ENCODE measurements at regions not wholly inside any gene's neighbourhood (a gene's known extent, or its start where the extent isn't known, plus 50 kb on each side); places are given as distances from the start of the nearest gene placed in this dataset.

- H3K9me3 Mint-ChIP-seq: peaks cover 7% of the 10 kb centered on the region
- no peak overlapping the region for H3K4me3 Mint-ChIP-seq
- Histone ChIP-seq H3K9me3 (ENCODE audit: control insufficient read depth in 1 of 2, insufficient read depth in 1 of 2, low read length in 2 of 2) (no peaks in the 10 kb centered on the region), H3K4me3 (ENCODE audit: low read length) (no peak overlapping the region), H3K27ac (ENCODE audit: low read depth in 1 of 2, low read length in 2 of 2) (no peak overlapping the region), H3K36me3 (ENCODE audit: insufficient read depth, low read length) (no peaks in the 10 kb centered on the region), H3K27me3 (ENCODE audit: control insufficient read depth in 1 of 2, insufficient read depth in 2 of 2, low read length in 2 of 2) (no peaks in the 10 kb centered on the region), H3K4me1 (ENCODE audit: insufficient read depth, low read length) (no peaks in the 10 kb centered on the region)
- CTCF ChIA-PET: no interaction called here
- DNase-seq: no peak
- POLR2A ChIA-PET: no interaction called here
- intact Hi-C loops (cut with DNase I, micrococcal nuclease): no loop called here
- H3K27ac Mint-ChIP-seq: no peak overlapping the region
- TF ChIP-seq CTCF (IDR thresholded peaks at IDR 0.05): no peak
- H3K4me1 Mint-ChIP-seq (ENCODE audit: low read depth): no peaks in the 10 kb centered on the region
- H3K36me3 Mint-ChIP-seq (ENCODE audit: low read depth): no peaks in the 10 kb centered on the region
- ATAC-seq (ENCODE audit: poor library complexity): no peak
- H3K27me3 Mint-ChIP-seq: no peaks in the 10 kb centered on the region
These were observed 510.6 kb downstream of the XIRP2 start for GRCh38 chr2:167398873-167399272.

GRCh38 chr2:167388901-167389300 is 500.6 kb downstream of the XIRP2 start:
- H3K4me1 Mint-ChIP-seq (ENCODE audit: low read depth): no peaks in the 10 kb centered on the region
- no peaks in the 10 kb centered on the region for H3K27me3 Mint-ChIP-seq
- TF ChIP-seq CTCF (IDR thresholded peaks at IDR 0.05): no peak
- no peak for DNase-seq
- intact Hi-C loops (cut with DNase I, micrococcal nuclease): no loop called here
- no peak overlapping the region for H3K4me3 ChIP-seq (ENCODE audit: low read length)
- ChIA-PET CTCF (no interaction called here), POLR2A (no interaction called here)
- H3K27ac ChIP-seq (ENCODE audit: low read depth in 1 of 2, low read length in 2 of 2): no peak overlapping the region
- no peaks in the 10 kb centered on the region for H3K36me3 Mint-ChIP-seq (ENCODE audit: low read depth)
- H3K27me3 ChIP-seq (ENCODE audit: control insufficient read depth in 1 of 2, insufficient read depth in 2 of 2, low read length in 2 of 2): no peaks in the 10 kb centered on the region
- no peaks in the 10 kb centered on the region for H3K9me3 Mint-ChIP-seq
- H3K4me3 Mint-ChIP-seq: no peak overlapping the region
- no peaks in the 10 kb centered on the region for H3K36me3 ChIP-seq (ENCODE audit: insufficient read depth, low read length)
- H3K27ac Mint-ChIP-seq: no peak overlapping the region
- no peaks in the 10 kb centered on the region for H3K4me1 ChIP-seq (ENCODE audit: insufficient read depth, low read length)
- H3K9me3 ChIP-seq (ENCODE audit: control insufficient read depth in 1 of 2, insufficient read depth in 1 of 2, low read length in 2 of 2): no peaks in the 10 kb centered on the region
- ATAC-seq (ENCODE audit: poor library complexity): no peak

- Histone ChIP-seq H3K27me3 (ENCODE audit: control insufficient read depth in 1 of 2, insufficient read depth in 2 of 2, low read length in 2 of 2) (no peaks in the 10 kb centered on the region), H3K36me3 (ENCODE audit: insufficient read depth, low read length) (no peaks in the 10 kb centered on the region), H3K27ac (ENCODE audit: low read depth in 1 of 2, low read length in 2 of 2) (no peak overlapping the region), H3K4me1 (ENCODE audit: insufficient read depth, low read length) (no peaks in the 10 kb centered on the region), H3K4me3 (ENCODE audit: low read length) (no peak overlapping the region), H3K9me3 (ENCODE audit: control insufficient read depth in 1 of 2, insufficient read depth in 1 of 2, low read length in 2 of 2) (no peaks in the 10 kb centered on the region)
- Mint-ChIP-seq H3K36me3 (ENCODE audit: low read depth) (no peaks in the 10 kb centered on the region), H3K4me1 (ENCODE audit: low read depth) (no peaks in the 10 kb centered on the region), H3K27me3 (no peaks in the 10 kb centered on the region), H3K9me3 (no peaks in the 10 kb centered on the region), H3K27ac (no peak overlapping the region), H3K4me3 (no peak overlapping the region)
- ChIA-PET CTCF (no interaction called here), POLR2A (no interaction called here)
- TF ChIP-seq CTCF (IDR thresholded peaks at IDR 0.05): no peak
- no peak for ATAC-seq (ENCODE audit: poor library complexity)
- intact Hi-C loops (cut with DNase I, micrococcal nuclease): no loop called here
- DNase-seq: no peak
These were observed 500.2 kb downstream of the XIRP2 start for GRCh38 chr2:167388497-167388896.

Data from CD4-positive, alpha-beta T cell (primary cell).